ENCODE measurements at regions not wholly inside any gene's neighbourhood (a gene's known extent, or its start where the extent isn't known, plus 50 kb on each side); places are given as distances from the start of the nearest gene placed in this dataset.

DNA sequence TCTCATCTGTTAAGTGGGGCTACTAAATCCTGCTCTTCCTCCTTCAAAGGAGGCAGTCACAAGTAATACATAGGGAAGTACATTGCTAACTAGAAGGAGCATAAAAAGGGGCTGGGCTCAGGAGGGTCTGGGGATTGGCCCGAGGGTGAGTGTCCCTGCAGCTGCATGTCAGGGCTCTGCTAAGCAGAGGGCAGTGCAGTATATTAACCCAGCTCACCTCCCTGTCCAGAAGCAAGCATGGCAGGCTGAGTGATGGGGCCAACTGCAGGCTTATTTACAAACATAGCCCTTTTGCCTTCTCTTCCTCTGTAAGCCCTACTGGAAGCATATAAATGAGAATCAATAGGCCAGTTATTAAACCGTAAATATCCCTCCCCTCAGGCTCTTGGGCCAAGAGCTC is 143.2 kb upstream of the PCBD1 start:
- H3K36me3 ChIP-seq (ENCODE audit: control insufficient read depth in 2 of 2, extremely low read depth in 1 of 2, insufficient read depth in 2 of 2, low read length in 2 of 2) = no peaks in the 10 kb centered on the region
- H3K9me1 ChIP-seq (ENCODE audit: control insufficient read depth, extremely low read depth, insufficient read depth, low read length) = no peaks in the 10 kb centered on the region
- no peak overlapping the region for H3K4me2 ChIP-seq (ENCODE audit: control insufficient read depth, extremely low read depth, insufficient read depth, low read depth, low read length)
- H4K20me1 ChIP-seq (ENCODE audit: control insufficient read depth, extremely low read depth, insufficient read depth, low read length) = no peaks in the 10 kb centered on the region
- peaks cover 28% of the 10 kb centered on the region for H3K27me3 ChIP-seq (ENCODE audit: control insufficient read depth, extremely low read depth, insufficient read depth, low read length)
- no peak overlapping the region for H2AFZ ChIP-seq (ENCODE audit: control insufficient read depth, low read length)
- H3K27ac ChIP-seq (ENCODE audit: control insufficient read depth, insufficient read depth, low read length) = no peak overlapping the region
- DNase-seq (ENCODE audit: low read depth, low spot score) (no peak), FAIRE-seq (no peak)
- no peak overlapping the region for H3K4me3 ChIP-seq (ENCODE audit: control insufficient read depth in 2 of 3, extremely low read depth in 1 of 3, insufficient read depth in 2 of 3, low read depth in 1 of 3, low read length in 3 of 3)
- TF ChIP-seq EZH2 (IDR thresholded peaks at IDR 0.05; ENCODE audit: low read length) (no peak), CTCF (optimal IDR thresholded peaks at IDR 0.05 in 1 of 3, IDR thresholded peaks at IDR 0.05 in 1 of 3, conservative IDR thresholded peaks at IDR 0.05 in 1 of 3; ENCODE audit: extremely low read depth in 1 of 3, insufficient read depth in 2 of 3, low read length in 3 of 3) (no peak)
- H3K4me1 ChIP-seq (ENCODE audit: control insufficient read depth, extremely low read depth, insufficient read depth, low read length) = no peaks in the 10 kb centered on the region
- H3K9me3 ChIP-seq (ENCODE audit: control insufficient read depth, low read depth, low read length) = no peaks in the 10 kb centered on the region
- H3K9ac ChIP-seq (ENCODE audit: control insufficient read depth, extremely low read depth, insufficient read depth, low read length) = no peak overlapping the region
- no peaks in the 10 kb centered on the region for H3K79me2 ChIP-seq (ENCODE audit: control insufficient read depth, insufficient read depth, low read length)
- dilution Hi-C loops (cut with MboI; ENCODE audit: extremely low pct_ligation_motif_present, low sequenced_read_pairs) = no loop called here

GRCh38 chr10:71032887-71033286 is 144.5 kb upstream of the PCBD1 start:
- Histone ChIP-seq H3K9ac (ENCODE audit: control insufficient read depth, extremely low read depth, insufficient read depth, low read length) (no peak overlapping the region), H3K4me3 (ENCODE audit: control insufficient read depth in 2 of 3, extremely low read depth in 1 of 3, insufficient read depth in 2 of 3, low read depth in 1 of 3, low read length in 3 of 3) (no peak overlapping the region), H3K79me2 (ENCODE audit: control insufficient read depth, insufficient read depth, low read length) (no peaks in the 10 kb centered on the region), H3K27me3 (ENCODE audit: control insufficient read depth, extremely low read depth, insufficient read depth, low read length) (peaks cover 28% of the 10 kb centered on the region), H3K27ac (ENCODE audit: control insufficient read depth, insufficient read depth, low read length) (no peak overlapping the region), H3K36me3 (ENCODE audit: control insufficient read depth in 2 of 2, extremely low read depth in 1 of 2, insufficient read depth in 2 of 2, low read length in 2 of 2) (no peaks in the 10 kb centered on the region), H2AFZ (ENCODE audit: control insufficient read depth, low read length) (no peak overlapping the region), H3K9me1 (ENCODE audit: control insufficient read depth, extremely low read depth, insufficient read depth, low read length) (no peaks in the 10 kb centered on the region), H3K4me1 (ENCODE audit: control insufficient read depth, extremely low read depth, insufficient read depth, low read length) (no peaks in the 10 kb centered on the region), H3K9me3 (ENCODE audit: control insufficient read depth, low read depth, low read length) (no peaks in the 10 kb centered on the region), H4K20me1 (ENCODE audit: control insufficient read depth, extremely low read depth, insufficient read depth, low read length) (no peaks in the 10 kb centered on the region), H3K4me2 (ENCODE audit: control insufficient read depth, extremely low read depth, insufficient read depth, low read depth, low read length) (no peak overlapping the region)
- TF ChIP-seq EZH2 (IDR thresholded peaks at IDR 0.05; ENCODE audit: low read length) (no peak), CTCF (optimal IDR thresholded peaks at IDR 0.05 in 1 of 3, IDR thresholded peaks at IDR 0.05 in 1 of 3, conservative IDR thresholded peaks at IDR 0.05 in 1 of 3; ENCODE audit: extremely low read depth in 1 of 3, insufficient read depth in 2 of 3, low read length in 3 of 3) (no peak)
- DNase-seq (ENCODE audit: low read depth, low spot score) = no peak
- dilution Hi-C loops (cut with MboI; ENCODE audit: extremely low pct_ligation_motif_present, low sequenced_read_pairs) = no loop called here
- FAIRE-seq = no peak

All from keratinocyte (primary cell).